GM12801 (cell line): ENCODE measurements at regions not wholly inside any gene's neighbourhood (a gene's known extent, or its start where the extent isn't known, plus 50 kb on each side); places are given as distances from the start of the nearest gene placed in this dataset.
A peak's percentile ranks its signal among the peaks of the same experiment; 100 is the strongest.

Experiments used
- CTCF ChIP-seq: IDR thresholded peaks from one replicate; pipeline ENCODE4 v1.5.1; 2011; ENCODE audit warnings: control low read depth; ENCODE audit not compliant: insufficient read length; ENCODE audit errors: extremely low read depth

GRCh38 chr3:25856902-25857518, 67.1 kb downstream of the OXSM start:
- TF ChIP-seq CTCF, result peak; percentile 55

- TF ChIP-seq CTCF, result no peak
Observed at GRCh38 chr3:25861566-25861965, 71.7 kb downstream of the OXSM start.

- TF ChIP-seq CTCF, result no peak
Observed at GRCh38 chr3:25863011-25863415, 73.1 kb downstream of the OXSM start.

- no peak for TF ChIP-seq CTCF
Observed at GRCh38 chr3:25863416-25863959, 73.6 kb downstream of the OXSM start.

GRCh38 chr3:25870452-25870851, 80.6 kb downstream of the OXSM start:
- no peak for TF ChIP-seq CTCF

GRCh38 chr3:25872200-25872877, 82.4 kb downstream of the OXSM start:
- TF ChIP-seq CTCF, result no peak

- TF ChIP-seq CTCF, result no peak
Observed at GRCh38 chr3:25883492-25883891, 93.6 kb downstream of the OXSM start.
